ENCODE measurements at regions not wholly inside any gene's neighbourhood (a gene's known extent, or its start where the extent isn't known, plus 50 kb on each side); places are given as distances from the start of the nearest gene placed in this dataset.
"Not testable (repeated sequence)": the region's sequence is repeated elsewhere in the genome, so short reads cannot be mapped to it uniquely, and the experiment has no call there.

GRCh38 chr12:126290456-126290855 lies 1225.2 kb downstream of the AACS start:
- no peak for DNase-seq (ENCODE audit: low spot score)

GRCh38 chr12:126291987-126292386 lies 1226.8 kb downstream of the AACS start:
- DNase-seq (ENCODE audit: low spot score) = not testable (repeated sequence)

GRCh38 chr12:126295652-126296051 lies 1230.4 kb downstream of the AACS start:
- no peak for DNase-seq (ENCODE audit: low spot score)

GRCh38 chr12:126309278-126309677 lies 1244.0 kb downstream of the AACS start:
- DNase-seq (ENCODE audit: low spot score) = no peak

GRCh38 chr12:126312457-126312856 lies 1247.2 kb downstream of the AACS start:
- no peak for DNase-seq (ENCODE audit: low spot score)

GRCh38 chr12:126316411-126316810 lies 1251.2 kb downstream of the AACS start:
- no peak for DNase-seq (ENCODE audit: low spot score)

GRCh38 chr12:126337556-126338441 lies 1272.6 kb downstream of the AACS start:
- DNase-seq (ENCODE audit: low spot score) = no peak

- no peak for DNase-seq (ENCODE audit: low spot score)
Measured at GRCh38 chr12:126342866-126343265, 1277.6 kb downstream of the AACS start.

- no peak for DNase-seq (ENCODE audit: low spot score)
Measured at GRCh38 chr12:126343321-126343720, 1278.1 kb downstream of the AACS start.

GRCh38 chr12:126346087-126346486 lies 1280.9 kb downstream of the AACS start:
- no peak for DNase-seq (ENCODE audit: low spot score)

GRCh38 chr12:126347421-126347820 lies 1282.2 kb downstream of the AACS start:
- DNase-seq (ENCODE audit: low spot score) = no peak

GRCh38 chr12:126349383-126349782 lies 1284.1 kb downstream of the AACS start:
- DNase-seq (ENCODE audit: low spot score) = no peak

GRCh38 chr12:126353604-126354003 lies 1288.4 kb downstream of the AACS start:
- no peak for DNase-seq (ENCODE audit: low spot score)

- DNase-seq (ENCODE audit: low spot score) = no peak
Measured at GRCh38 chr12:126354633-126355032, 1289.4 kb downstream of the AACS start.

GRCh38 chr12:126355346-126355745 lies 1290.1 kb downstream of the AACS start:
- no peak for DNase-seq (ENCODE audit: low spot score)

- no peak for DNase-seq (ENCODE audit: low spot score)
Measured at GRCh38 chr12:126358806-126359205, 1293.6 kb downstream of the AACS start.

- DNase-seq (ENCODE audit: low spot score) = no peak
Measured at GRCh38 chr12:126359216-126359615, 1294.0 kb downstream of the AACS start.

- DNase-seq (ENCODE audit: low spot score) = no peak
Measured at GRCh38 chr12:126361804-126362203, 1296.6 kb downstream of the AACS start.

- no peak for DNase-seq (ENCODE audit: low spot score)
Measured at GRCh38 chr12:126362493-126362892, 1297.3 kb downstream of the AACS start.

GRCh38 chr12:126362964-126363363 lies 1297.7 kb downstream of the AACS start:
- no peak for DNase-seq (ENCODE audit: low spot score)

GRCh38 chr12:126369487-126370463 lies 1304.5 kb downstream of the AACS start:
- no peak for DNase-seq (ENCODE audit: low spot score)

- DNase-seq (ENCODE audit: low spot score) = no peak
Measured at GRCh38 chr12:126383506-126383905, 1318.3 kb downstream of the AACS start.
